ENCODE measurements at regions not wholly inside any gene's neighbourhood (a gene's known extent, or its start where the extent isn't known, plus 50 kb on each side); places are given as distances from the start of the nearest gene placed in this dataset.

GRCh38 chr4:45316257-45316656 lies 589.9 kb upstream of the GNPDA2 start:
- DNase-seq (ENCODE audit: low read depth): no peak
- TF ChIP-seq CTCF (conservative IDR thresholded peaks at IDR 0.05; ENCODE audit: low read depth, low read length): no peak
- H3K4me3 ChIP-seq (ENCODE audit: low read length): no peak overlapping the region

DNA sequence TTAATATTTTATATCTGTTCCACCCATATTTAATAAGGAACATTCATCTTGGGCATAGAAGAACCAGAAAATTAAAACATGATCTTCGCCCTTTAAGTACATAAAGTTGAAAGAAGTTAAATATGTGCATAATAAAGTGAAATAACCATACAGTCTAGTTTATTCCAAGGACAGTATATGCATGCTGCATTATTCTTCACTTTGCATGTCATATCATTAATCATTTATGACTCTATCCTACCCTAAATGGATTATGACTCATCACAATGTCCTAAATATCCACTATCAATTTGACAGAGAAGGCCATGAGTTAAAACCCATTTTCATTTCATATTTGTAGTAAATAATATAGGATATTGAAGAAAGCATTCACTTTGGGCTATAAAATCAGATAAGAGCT lies 576.5 kb upstream of the GNPDA2 start:
- no peak overlapping the region for H3K4me3 ChIP-seq (ENCODE audit: low read length)
- no peak for DNase-seq (ENCODE audit: low read depth)
- TF ChIP-seq CTCF (conservative IDR thresholded peaks at IDR 0.05; ENCODE audit: low read depth, low read length): no peak

GRCh38 chr4:45294464-45294863 lies 568.1 kb upstream of the GNPDA2 start:
- H3K4me3 ChIP-seq (ENCODE audit: low read length): no peak overlapping the region
- no peak for TF ChIP-seq CTCF (conservative IDR thresholded peaks at IDR 0.05; ENCODE audit: low read depth, low read length)
- no peak for DNase-seq (ENCODE audit: low read depth)

DNA sequence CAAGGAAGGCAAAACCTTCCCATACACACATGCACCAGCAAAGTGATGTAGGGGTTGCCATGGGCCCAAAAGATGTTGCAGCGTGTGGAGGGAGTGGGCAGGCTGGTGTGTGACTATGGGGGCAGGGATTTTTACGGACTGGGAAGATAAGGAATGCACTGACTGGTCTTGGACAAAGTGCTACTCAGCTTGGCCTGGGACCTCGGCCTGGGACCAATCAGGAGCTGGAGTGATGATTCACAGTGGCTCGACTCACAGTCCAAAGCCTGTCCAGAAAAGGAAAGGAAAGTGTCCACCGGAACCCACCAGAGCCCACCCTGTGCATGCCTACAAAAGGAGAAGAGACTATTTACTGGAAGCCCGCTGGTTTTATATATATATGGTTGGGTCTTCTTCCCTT lies 567.0 kb upstream of the GNPDA2 start:
- TF ChIP-seq CTCF (conservative IDR thresholded peaks at IDR 0.05; ENCODE audit: low read depth, low read length): no peak
- no peak for DNase-seq (ENCODE audit: low read depth)
- no peak overlapping the region for H3K4me3 ChIP-seq (ENCODE audit: low read length)

- no peak overlapping the region for H3K4me3 ChIP-seq (ENCODE audit: low read length)
- no peak for TF ChIP-seq CTCF (conservative IDR thresholded peaks at IDR 0.05; ENCODE audit: low read depth, low read length)
- no peak for DNase-seq (ENCODE audit: low read depth)
Observed at GRCh38 chr4:45292844-45293243, 566.5 kb upstream of the GNPDA2 start.

- no peak for DNase-seq (ENCODE audit: low read depth)
- TF ChIP-seq CTCF (conservative IDR thresholded peaks at IDR 0.05; ENCODE audit: low read depth, low read length): no peak
- no peak overlapping the region for H3K4me3 ChIP-seq (ENCODE audit: low read length)
Observed at GRCh38 chr4:45284400-45285085, 558.2 kb upstream of the GNPDA2 start.

DNA sequence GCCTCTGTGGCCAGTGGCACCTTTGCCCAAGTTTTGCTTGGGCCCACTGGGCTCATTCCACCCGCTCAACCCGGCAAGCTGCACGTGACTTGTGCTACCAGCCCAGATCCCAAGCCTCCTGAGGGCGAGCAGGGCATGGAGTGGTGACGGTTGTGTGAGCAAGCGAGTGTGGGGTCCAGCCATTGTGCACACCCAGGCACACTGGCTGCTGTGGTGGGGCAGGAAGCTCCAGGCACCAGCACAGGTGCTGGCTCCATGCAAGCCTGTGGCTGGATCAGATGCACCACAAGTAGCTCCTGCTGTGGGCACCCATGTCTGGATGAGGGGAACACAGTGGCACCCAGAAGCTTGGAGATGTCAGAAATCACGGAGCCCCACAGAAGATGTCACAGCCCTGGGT lies 557.0 kb upstream of the GNPDA2 start:
- no peak for TF ChIP-seq CTCF (conservative IDR thresholded peaks at IDR 0.05; ENCODE audit: low read depth, low read length)
- H3K4me3 ChIP-seq (ENCODE audit: low read length): no peak overlapping the region
- no peak for DNase-seq (ENCODE audit: low read depth)
